NCI-H345 (cell line): ENCODE measurements at regions not wholly inside any gene's neighbourhood (a gene's known extent, or its start where the extent isn't known, plus 50 kb on each side); places are given as distances from the start of the nearest gene placed in this dataset.
A peak's percentile ranks its signal among the peaks of the same experiment; 100 is the strongest.
"Not testable (repeated sequence)": the region's sequence is repeated elsewhere in the genome, so short reads cannot be mapped to it uniquely, and the experiment has no call there.

Source experiments
- DNase-seq: peaks from one replicate; lab custom pipeline; 2025; lab: John Stamatoyannopoulos, UW

GRCh38 chr11:81192516-81192915, 1541.1 kb downstream of the FAM181B start:
- DNase-seq: no peak

DNA sequence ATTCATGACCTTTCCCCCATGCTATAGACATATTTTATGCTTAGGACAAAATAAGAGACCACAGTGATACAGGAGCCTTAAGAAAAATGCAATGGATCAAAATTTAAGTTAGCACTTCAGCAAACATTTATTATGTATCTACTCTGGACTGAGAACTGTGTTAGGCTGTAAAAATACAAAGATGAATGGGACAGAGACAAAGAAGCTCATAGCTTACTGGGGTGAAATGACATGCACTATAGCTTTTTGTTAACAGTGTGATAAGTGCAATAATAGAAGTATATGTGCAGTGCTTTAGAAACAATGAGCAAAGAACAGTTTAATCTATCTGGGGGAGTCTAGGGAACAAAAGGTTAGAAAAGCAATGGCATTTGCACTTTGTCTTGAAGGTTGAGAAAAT, 1543.1 kb downstream of the FAM181B start:
- DNase-seq: no peak

- DNase-seq: not testable (repeated sequence)
These were observed 1546.6 kb downstream of the FAM181B start for GRCh38 chr11:81187033-81187432.

GRCh38 chr11:81174646-81175330, 1558.9 kb downstream of the FAM181B start:
- no peak for DNase-seq

DNA sequence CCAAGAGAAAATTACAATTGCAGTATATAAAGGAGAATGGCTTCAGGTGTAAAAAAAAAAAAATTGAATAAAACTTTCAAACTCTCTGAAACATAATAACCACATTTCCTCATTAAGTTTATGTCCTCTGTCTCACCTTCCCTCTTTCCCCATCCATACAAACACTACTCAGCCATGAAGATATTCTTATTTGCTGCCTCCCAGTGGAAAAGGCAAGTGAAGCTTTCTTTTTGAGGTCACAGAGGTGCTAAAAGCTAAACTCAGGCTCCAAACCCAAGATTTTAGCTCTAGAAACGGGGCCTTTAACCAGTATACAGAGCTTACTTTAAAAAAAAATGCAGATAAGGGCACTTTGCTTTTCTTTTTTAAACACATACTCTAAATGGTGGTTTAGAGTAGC, 1568.5 kb downstream of the FAM181B start:
- no peak for DNase-seq

- no peak for DNase-seq
These were observed 1573.8 kb downstream of the FAM181B start for GRCh38 chr11:81159900-81160299.

DNA sequence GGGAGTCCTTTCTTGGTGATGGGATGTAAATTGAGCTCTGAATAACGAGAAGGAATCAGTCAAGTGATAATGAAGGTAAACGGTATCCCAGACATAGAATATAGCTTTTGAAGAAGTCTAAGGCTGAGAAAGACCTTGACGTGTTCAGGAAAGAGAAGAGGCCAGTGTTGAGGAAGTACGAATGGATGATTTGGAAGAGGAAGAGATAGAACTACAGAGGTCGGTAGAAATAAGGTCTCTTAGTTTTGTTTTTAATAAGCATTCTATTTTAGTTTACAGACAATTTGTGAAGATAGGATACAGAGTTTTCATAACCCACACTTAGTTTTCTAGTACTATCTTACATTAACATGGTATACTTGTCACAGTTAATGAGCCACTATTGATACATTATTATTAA, 1598.1 kb downstream of the FAM181B start:
- DNase-seq: no peak

DNA sequence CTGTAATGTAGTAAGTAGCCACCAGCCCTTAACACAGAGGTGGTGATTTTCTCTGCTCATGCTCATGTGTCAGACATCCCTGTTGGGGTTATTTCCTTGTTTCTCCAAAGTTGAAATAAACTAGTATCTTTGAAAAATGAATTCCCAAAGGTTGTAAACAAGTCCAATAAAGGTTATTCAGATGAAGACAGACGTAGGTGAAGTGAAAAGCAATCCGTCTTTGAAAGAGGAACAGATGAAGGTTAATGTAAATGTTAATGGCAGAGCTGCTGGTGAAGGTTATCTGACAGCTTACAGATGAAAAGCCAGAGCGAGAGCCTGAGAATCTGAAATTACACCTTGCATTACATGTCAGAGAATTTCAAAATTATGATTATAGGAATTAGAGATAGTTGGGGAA, 1604.0 kb downstream of the FAM181B start:
- no peak for DNase-seq

- no peak for DNase-seq
These were observed 1620.9 kb downstream of the FAM181B start for GRCh38 chr11:81112718-81113117.

GRCh38 chr11:81104051-81104450, 1629.6 kb downstream of the FAM181B start:
- DNase-seq: no peak

DNA sequence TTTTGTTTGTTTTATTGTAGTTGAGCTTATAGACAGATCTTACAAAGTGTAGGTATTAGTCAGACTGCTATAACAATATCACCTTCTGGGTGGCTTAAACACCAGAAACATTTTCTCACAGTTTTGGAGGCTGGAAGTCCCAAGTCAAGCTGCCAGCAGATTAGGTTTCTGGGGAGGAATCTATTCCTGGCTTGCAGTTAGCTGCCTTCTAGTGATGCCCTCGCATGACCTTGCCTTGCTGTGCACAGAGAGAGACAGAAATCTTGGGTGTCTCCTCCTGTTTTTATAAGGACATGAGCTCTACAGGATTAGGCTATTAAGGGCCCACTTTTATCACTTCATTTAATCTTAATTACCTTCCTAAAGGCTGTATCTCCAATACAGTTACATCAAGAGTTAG, 1635.2 kb downstream of the FAM181B start:
- DNase-seq: no peak

DNA sequence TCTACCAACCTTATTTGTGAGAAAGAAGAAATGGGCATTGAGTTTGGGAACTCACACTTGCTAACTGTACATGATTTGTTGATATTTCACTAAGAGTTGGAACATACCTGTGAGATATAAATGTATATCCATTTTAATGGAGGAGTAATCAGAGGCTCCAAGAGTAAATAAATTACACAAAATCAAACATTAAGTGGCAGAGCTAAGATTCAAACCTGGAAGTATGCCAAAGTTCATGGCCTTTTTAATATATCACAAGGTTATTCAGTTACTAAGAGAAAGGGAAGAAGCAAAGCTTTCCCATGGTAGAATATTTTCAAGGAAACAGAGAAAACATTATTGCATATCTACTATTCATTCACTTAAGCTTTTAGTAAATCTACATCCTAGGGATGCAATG, 1641.1 kb downstream of the FAM181B start:
- no peak for DNase-seq

DNA sequence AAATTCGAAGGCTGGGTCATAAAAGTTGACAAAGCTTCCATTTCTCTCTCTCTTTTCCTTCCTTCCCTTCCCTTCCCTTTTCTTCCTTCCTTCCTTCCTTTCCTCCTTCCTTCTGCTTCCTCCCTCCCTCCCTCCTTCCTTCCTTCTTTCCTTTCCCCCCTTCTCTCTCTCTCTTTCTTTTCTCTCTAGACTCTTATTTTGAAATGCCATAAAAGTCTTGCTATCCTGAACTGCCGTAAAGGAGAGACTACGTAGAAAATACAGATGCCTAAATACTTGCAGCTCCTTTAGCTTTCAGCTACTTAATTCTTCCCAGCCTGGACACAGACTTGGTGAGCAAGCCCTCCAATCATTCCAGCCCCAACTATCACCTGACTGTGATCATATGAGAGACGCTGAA, 1644.4 kb downstream of the FAM181B start:
- no peak for DNase-seq

GRCh38 chr11:81080476-81080875, 1639.6 kb upstream of the TENM4 start:
- DNase-seq: no peak

GRCh38 chr11:81072273-81072672, 1631.4 kb upstream of the TENM4 start:
- no peak for DNase-seq

GRCh38 chr11:81071606-81072005, 1630.8 kb upstream of the TENM4 start:
- no peak for DNase-seq

- DNase-seq: no peak
These were observed 1630.1 kb upstream of the TENM4 start for GRCh38 chr11:81070948-81071347.

DNA sequence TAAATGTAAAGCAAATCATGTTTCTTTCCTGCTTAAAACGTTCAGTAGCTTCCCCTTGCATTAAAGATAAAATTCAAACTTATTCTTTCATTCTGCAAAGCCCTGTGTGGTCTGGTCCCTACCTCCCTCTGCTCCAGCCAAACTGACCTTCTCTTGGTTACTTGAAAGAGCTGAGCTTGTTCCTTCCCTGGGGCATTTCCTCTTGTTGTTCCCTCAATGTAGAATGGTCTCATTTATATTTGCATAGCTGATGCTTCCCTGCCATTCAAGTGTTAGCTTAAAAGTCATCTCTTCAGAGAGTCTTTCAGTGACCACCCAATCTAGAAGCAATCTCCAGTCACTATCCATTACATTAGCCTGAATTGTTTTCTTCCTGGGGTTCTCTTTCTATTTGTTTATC, 1618.5 kb upstream of the TENM4 start:
- no peak for DNase-seq

GRCh38 chr11:81052344-81053158, 1611.7 kb upstream of the TENM4 start:
- DNase-seq: no peak

DNA sequence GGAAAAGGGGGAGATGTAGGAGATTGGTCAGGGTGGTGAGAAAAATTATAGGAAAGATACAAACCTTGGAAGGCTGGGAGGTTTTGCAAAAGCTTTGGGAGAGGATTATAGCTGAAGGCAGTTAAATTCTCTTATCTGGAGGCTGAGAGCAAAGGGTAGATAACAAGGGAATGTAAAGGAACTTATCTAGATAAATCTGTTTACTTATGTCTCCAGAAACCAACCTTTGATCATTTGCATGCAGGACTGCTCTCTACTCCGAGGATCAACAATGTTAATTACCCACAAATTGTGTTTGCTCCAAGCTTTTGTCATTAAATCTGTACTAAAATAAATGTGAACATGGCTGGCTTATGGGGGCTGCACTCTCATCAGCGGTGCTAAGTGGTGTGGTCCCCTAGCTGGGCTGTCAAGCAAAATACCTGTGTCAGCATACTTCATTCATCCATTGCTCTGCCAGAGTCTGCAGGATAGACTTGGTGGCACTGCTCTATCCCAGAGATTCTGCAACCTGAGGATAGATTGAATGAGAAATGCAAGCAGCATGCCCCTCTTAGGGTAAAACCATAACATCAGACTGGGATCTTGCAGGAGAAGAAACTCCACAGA, 1599.2 kb upstream of the TENM4 start:
- DNase-seq: no peak

DNA sequence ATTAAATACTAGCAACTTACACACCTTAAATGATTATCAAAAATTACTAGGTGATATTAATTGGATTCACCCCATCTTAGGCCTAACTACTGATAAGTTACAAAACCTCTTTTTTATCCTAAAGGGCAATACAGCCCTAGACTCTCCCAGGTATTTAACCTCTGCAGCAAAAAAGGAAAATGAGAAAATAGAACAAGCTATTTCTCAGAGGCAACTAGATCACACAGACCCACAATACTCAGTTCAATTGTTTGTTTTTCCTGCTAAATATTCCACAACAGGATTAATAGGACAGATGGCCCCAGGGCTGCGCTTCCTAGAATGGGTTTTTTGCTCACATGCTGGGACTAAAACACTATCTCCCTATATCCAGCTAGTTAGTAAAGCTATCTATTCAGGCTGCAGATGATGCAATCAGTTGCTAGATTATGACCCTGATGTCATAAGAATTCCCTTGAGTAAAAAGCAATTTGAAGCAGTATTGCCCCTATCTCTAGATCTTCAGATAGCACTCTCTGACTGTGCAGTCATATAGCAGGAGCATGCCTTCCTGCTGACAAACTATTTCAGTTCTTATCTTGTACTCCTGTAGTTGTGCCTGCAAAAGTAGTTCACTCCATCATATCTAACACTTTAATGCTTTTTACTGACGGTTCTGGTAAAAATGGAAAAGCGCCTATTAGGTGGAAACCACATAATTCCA, 1595.5 kb upstream of the TENM4 start:
- DNase-seq: no peak

GRCh38 chr11:81033779-81034540, 1593.1 kb upstream of the TENM4 start:
- peak; percentile 66 for DNase-seq
